NCI-H2196 (cell line): ENCODE measurements at regions not wholly inside any gene's neighbourhood (a gene's known extent, or its start where the extent isn't known, plus 50 kb on each side); places are given as distances from the start of the nearest gene placed in this dataset.

Experiments used
- DNase-seq: peaks from one replicate; lab custom pipeline; 2025; ENCODE audit not compliant: unreplicated experiment; lab: John Stamatoyannopoulos, UW

GRCh38 chr20:52820641-52821292, 151.4 kb upstream of the TSHZ2 start:
- DNase-seq = no peak

GRCh38 chr20:52818491-52818890, 153.7 kb upstream of the TSHZ2 start:
- DNase-seq = no peak

DNA sequence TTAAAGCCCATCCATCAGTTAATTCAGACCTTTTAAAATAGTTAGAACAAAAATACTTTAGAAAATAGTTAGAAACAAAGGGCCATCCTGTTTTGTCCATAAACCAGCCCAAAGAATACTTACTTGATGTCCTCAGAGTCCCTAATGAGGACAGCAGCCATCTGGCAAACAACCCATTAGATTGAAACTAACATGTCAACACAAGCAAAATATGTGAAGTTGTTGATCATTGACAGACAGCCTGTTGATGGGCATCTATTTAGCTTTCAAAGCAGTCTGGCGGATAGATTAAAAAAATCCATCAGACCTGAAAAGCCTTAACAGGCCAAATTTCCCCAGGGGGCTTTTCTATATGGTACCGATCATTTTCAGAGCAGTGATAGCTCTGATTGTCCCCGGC, 154.2 kb upstream of the TSHZ2 start:
- DNase-seq = no peak

DNA sequence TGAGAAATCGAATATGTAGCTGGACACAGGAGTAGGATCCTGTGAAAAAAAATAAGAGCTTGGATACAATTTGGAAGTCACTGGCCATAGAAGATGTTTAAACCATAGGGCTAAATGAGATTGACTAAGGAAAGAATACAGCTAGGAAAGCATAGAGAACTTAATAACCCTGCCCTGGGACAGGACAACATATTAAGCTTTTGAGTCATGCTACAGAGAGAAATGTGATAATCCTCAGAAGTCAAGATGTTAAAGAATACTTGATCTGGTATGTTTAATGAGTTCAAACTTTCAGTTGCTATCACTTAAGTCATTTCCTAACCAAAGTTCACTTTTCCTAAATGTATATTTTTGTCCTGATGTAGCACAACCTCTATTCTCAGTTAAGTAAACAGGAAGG, 154.6 kb upstream of the TSHZ2 start:
- DNase-seq = no peak

- DNase-seq = no peak
These were observed 157.8 kb upstream of the TSHZ2 start for GRCh38 chr20:52814371-52814770.

GRCh38 chr20:52812231-52812847, 159.8 kb upstream of the TSHZ2 start:
- no peak for DNase-seq

- no peak for DNase-seq
These were observed 163.2 kb upstream of the TSHZ2 start for GRCh38 chr20:52809003-52809402.

- DNase-seq = no peak
These were observed 165.2 kb upstream of the TSHZ2 start for GRCh38 chr20:52806918-52807317.

GRCh38 chr20:52805843-52806242, 166.3 kb upstream of the TSHZ2 start:
- DNase-seq = no peak

- no peak for DNase-seq
These were observed 166.9 kb upstream of the TSHZ2 start for GRCh38 chr20:52805296-52805571.

GRCh38 chr20:52804497-52805295, 167.5 kb upstream of the TSHZ2 start:
- DNase-seq = no peak

- no peak for DNase-seq
These were observed 170.5 kb upstream of the TSHZ2 start for GRCh38 chr20:52801628-52802006.

DNA sequence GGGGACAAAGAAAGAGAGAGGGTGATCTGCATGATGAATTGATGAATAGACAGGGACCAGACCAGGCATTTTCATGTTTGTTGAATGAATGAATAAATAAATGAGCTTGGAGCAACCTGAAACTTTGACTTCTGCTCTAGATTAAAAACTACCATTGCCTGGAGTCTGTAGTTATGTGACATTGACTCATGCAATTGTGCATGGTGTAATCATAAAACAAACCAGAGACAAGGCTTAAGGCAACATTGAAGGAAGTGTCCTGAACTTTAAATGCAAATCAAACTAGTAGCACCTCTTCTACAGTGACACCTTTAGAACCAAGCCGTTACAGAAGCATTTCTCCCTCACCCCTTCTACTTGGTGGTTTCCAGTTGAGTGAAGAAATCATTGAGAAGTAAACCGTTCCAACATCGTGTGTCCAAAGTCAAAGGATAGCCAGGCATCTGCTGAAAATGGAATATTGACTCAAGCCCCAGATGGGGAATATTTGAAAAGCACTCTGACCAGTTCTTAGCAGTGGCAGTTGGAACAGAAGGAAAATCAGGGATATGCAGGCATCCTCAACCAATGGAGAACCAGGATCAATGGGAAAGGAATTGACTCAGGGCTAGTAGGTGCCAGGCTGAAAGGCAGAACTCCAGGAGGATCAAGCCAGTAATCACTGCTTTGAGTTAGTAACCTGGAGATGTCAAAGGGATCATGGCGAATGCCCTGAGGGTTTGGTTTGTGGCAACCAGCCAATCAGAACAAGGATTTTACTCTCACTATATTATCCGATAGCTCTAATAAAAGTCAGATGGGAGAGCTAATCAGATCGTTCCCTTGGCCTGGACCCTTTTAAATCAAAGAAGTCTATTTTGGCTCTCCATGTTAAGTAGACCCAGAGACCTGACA, 171.2 kb upstream of the TSHZ2 start:
- no peak for DNase-seq

- no peak for DNase-seq
These were observed 173.0 kb upstream of the TSHZ2 start for GRCh38 chr20:52799130-52799529.

- DNase-seq = no peak
These were observed 174.0 kb upstream of the TSHZ2 start for GRCh38 chr20:52798124-52798523.

DNA sequence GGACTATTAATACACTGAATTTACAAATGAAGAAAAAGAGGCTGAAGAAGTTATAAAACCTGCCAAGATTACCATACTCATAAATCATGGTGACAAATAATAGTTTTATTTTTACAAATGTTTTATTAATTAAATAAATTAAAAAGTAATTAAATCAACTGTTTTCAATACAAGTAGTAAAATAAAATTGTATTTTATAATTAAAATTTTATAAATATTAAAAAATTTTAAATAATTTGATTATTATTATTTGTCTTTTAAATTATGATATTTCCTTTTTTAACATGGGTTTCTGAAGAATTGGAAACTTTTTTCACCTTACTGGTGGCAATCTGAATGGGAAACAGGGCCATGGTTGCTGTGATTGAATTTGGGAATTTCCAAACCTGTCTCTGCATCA, 177.3 kb upstream of the TSHZ2 start:
- no peak for DNase-seq

DNA sequence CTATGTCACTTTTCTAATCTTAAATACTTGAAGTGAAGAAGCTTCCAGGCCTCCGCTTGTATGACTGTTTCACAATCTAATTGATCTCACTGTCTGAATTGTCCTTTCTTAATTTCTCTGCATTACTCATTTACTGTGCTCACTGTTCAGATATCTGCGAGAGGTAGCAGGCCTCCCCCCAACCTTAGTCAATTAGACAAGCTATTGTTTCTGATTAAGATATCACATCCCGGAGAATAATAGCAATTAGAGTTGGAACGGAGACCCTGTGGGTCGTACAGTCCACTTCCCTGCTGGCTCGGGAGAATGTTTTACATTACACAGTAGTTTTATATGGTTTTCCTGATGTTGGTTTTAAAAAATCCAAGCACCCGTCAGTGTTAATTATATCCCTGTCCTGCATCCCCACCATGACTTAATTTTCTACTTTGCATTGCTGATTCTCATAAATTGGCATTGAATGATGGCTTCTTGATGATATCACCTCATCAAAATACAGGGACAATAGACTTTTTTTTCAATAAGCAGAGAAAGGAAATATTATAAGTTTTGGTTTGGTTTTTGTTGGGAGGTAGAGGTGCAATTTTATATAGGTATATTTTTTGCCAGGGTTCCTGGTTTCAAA, 178.7 kb upstream of the TSHZ2 start:
- DNase-seq = no peak

GRCh38 chr20:52791091-52791490, 181.1 kb upstream of the TSHZ2 start:
- no peak for DNase-seq

DNA sequence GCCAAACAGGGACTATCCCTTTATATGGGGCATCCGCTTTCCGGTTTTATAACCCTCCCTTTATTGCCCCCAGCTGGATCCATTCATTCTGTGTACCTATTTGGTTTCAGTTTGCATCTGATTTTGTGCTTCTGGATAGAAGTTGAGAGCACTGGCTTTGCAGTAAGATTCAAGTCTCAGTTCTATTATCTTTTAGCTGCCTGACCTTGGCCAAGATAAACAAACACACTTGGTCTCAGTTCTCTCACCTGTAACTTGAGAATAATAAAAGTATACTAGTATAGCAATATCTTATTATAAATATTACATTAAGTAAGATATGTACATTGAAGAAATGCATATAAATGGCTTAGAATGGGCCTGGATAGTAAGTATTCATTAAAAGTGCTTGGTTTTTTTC, 182.4 kb upstream of the TSHZ2 start:
- DNase-seq = peak; percentile 27

DNA sequence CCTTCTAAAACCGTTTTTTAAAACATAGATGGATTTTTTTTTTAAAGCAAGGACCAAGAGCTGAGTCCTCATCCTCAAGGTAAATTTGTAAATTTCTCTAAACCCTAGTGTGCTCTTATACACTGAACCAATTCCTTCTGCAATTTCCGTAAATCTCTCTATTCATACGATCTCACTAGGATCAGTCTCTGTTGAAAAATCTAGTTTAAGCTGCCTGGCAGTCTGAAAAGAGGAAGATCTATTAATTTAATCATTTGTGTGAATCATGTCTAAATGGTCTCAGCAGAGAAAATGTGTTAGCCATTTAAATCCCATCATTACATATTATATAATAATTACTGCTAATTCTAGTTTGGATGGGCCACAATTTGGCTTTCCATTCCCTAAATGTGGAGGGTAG, 184.2 kb upstream of the TSHZ2 start:
- DNase-seq = no peak

GRCh38 chr20:52787216-52787615, 184.9 kb upstream of the TSHZ2 start:
- DNase-seq = no peak
